22Rv1 (cell line): ENCODE measurements at regions not wholly inside any gene's neighbourhood (a gene's known extent, or its start where the extent isn't known, plus 50 kb on each side); places are given as distances from the start of the nearest gene placed in this dataset.

Source experiments
- CTCF ChIP-seq: fragments of 450-650 bp; IDR thresholded peaks from 2 replicates; pipeline ENCODE4 v1.5.1; 2017; ENCODE audit warnings: mild to moderate bottlenecking
- ZFX ChIP-seq: fragments of 450-650 bp; IDR thresholded peaks from 2 replicates; pipeline ENCODE4 v1.6.1; 2017; ENCODE audit warnings: antibody characterized with exemption, borderline replicate concordance

GRCh38 chr2:163441603-163442002 lies 294.2 kb downstream of the FIGN start:
- TF ChIP-seq CTCF: no peak
- TF ChIP-seq ZFX: no peak
